WTC11 (cell line): ENCODE measurements at regions not wholly inside any gene's neighbourhood (a gene's known extent, or its start where the extent isn't known, plus 50 kb on each side); places are given as distances from the start of the nearest gene placed in this dataset.

Experiments
- ATAC-seq: fragments of 200-7000 bp; cut with Tn5 transposase; 2 replicates; pipeline ENCODE4 v1.10.0; 2021; ENCODE audit warnings: mild to moderate bottlenecking, moderate library complexity
- CTCF ChIA-PET: fragments of 300-600 bp; sonication (Branson Sonifier 250); formaldehyde crosslinking; loops from one replicate; lab custom pipeline; 2021; ENCODE audit warnings: antibody characterized with exemption; lab: Charles Lee
- POLR2A ChIA-PET: fragments of 350-600 bp; sonication (Branson Sonifier 250); formaldehyde crosslinking; loops from one replicate; lab custom pipeline; 2021; ENCODE audit warnings: antibody characterized with exemption; lab: Charles Lee
- DNase-seq: peaks from one replicate; pipeline ENCODE4 v3.0.0; 2021; ENCODE audit warnings: low spot score
- H3K27ac Mint-ChIP-seq: 2 replicates; pipeline ENCODE4 v1.8.0; 2021; ENCODE audit warnings: mixed read lengths
- H3K27me3 Mint-ChIP-seq: 2 replicates; pipeline ENCODE4 v1.8.0; 2021; ENCODE audit warnings: low read depth, mild to moderate bottlenecking, moderate library complexity, mixed read lengths
- H3K36me3 Mint-ChIP-seq: 2 replicates; pipeline ENCODE4 v1.8.0; 2021; ENCODE audit warnings: mixed read lengths
- H3K4me1 Mint-ChIP-seq: 2 replicates; pipeline ENCODE4 v1.8.0; 2022; ENCODE audit warnings: mixed read lengths
- H3K4me3 Mint-ChIP-seq: 2 replicates; pipeline ENCODE4 v1.8.0; 2021; ENCODE audit warnings: mild to moderate bottlenecking, moderate library complexity, mixed read lengths
- H3K9me3 Mint-ChIP-seq: 2 replicates; pipeline ENCODE4 v1.8.0; 2021; ENCODE audit warnings: mixed read lengths
- AFF4 ChIP-seq: sonication (generic); formaldehyde crosslinking; IDR thresholded peaks from 2 replicates; pipeline ENCODE4 v1.8.1; 2023; ENCODE audit warnings: mild to moderate bottlenecking, missing genetic modification reagents, borderline replicate concordance
- AR ChIP-seq: fragments of 250-450 bp; sonication (Bioruptor Pico); IDR thresholded peaks from 2 replicates; pipeline ENCODE4 v1.9.0; 2021; ENCODE audit warnings: mild to moderate bottlenecking
- ATF1 ChIP-seq: sonication (generic); formaldehyde crosslinking; IDR thresholded peaks from 2 replicates; pipeline ENCODE4 v1.8.1; 2023; ENCODE audit warnings: mild to moderate bottlenecking, moderate library complexity, missing genetic modification reagents
- ATF2 ChIP-seq: sonication (generic); formaldehyde crosslinking; IDR thresholded peaks from 2 replicates; pipeline ENCODE4 v1.8.1; 2022; ENCODE audit warnings: low read depth, missing genetic modification reagents, borderline replicate concordance
- CREB1 ChIP-seq: sonication (generic); formaldehyde crosslinking; IDR thresholded peaks from 2 replicates; pipeline ENCODE4 v1.8.0; 2023; ENCODE audit warnings: mild to moderate bottlenecking, missing genetic modification reagents
- E2F4 ChIP-seq: sonication (generic); formaldehyde crosslinking; IDR thresholded peaks from 2 replicates; pipeline ENCODE4 v1.8.1; 2022; ENCODE audit warnings: low read depth, mild to moderate bottlenecking, moderate library complexity, missing genetic modification reagents, borderline replicate concordance
- ERG ChIP-seq: fragments of 250-450 bp; sonication (Bioruptor Pico); IDR thresholded peaks from 2 replicates; pipeline ENCODE4 v1.8.0; 2021; ENCODE audit warnings: mild to moderate bottlenecking
- FOXP1 ChIP-seq: sonication (generic); formaldehyde crosslinking; IDR thresholded peaks from 2 replicates; pipeline ENCODE4 v1.8.0; 2022; ENCODE audit warnings: missing genetic modification reagents, mild to moderate bottlenecking, moderate library complexity, borderline replicate concordance
- GRHL2 ChIP-seq: fragments of 250-450 bp; sonication (Bioruptor Pico); IDR thresholded peaks from 2 replicates; pipeline ENCODE4 v1.8.0; 2022; ENCODE audit warnings: mild to moderate bottlenecking, moderate library complexity; ENCODE audit not compliant: insufficient replicate concordance, severe bottlenecking
- HMGXB4 ChIP-seq: sonication (generic); formaldehyde crosslinking; IDR thresholded peaks from 2 replicates; pipeline ENCODE4 v1.8.1; 2023; ENCODE audit warnings: mild to moderate bottlenecking, moderate library complexity, missing genetic modification reagents
- NFYB ChIP-seq: sonication (generic); formaldehyde crosslinking; conservative IDR thresholded peaks from 2 replicates; pipeline ENCODE4 v1.8.0; 2022; ENCODE audit warnings: low read depth, missing genetic modification reagents
- NR2C2 ChIP-seq: sonication (generic); formaldehyde crosslinking; IDR thresholded peaks from 2 replicates; pipeline ENCODE4 v1.8.0; 2022; ENCODE audit warnings: mild to moderate bottlenecking, missing genetic modification reagents
- NR3C1 ChIP-seq: sonication (generic); formaldehyde crosslinking; conservative IDR thresholded peaks from 2 replicates; pipeline ENCODE4 v1.8.1; 2023; ENCODE audit warnings: low read depth, mild to moderate bottlenecking, missing genetic modification reagents
- PRRX2 ChIP-seq: fragments of 250-450 bp; sonication (Bioruptor Pico); IDR thresholded peaks from 2 replicates; pipeline ENCODE4 v1.8.0; 2021; ENCODE audit warnings: mild to moderate bottlenecking
- SMAD3 ChIP-seq: sonication (generic); formaldehyde crosslinking; IDR thresholded peaks from 2 replicates; pipeline ENCODE4 v1.8.0; 2022; ENCODE audit warnings: missing genetic modification reagents, mild to moderate bottlenecking, borderline replicate concordance
- SP1 ChIP-seq: sonication (generic); formaldehyde crosslinking; conservative IDR thresholded peaks from 2 replicates; pipeline ENCODE4 v1.8.1; 2022; ENCODE audit warnings: missing genetic modification reagents
- USF1 ChIP-seq: sonication (generic); formaldehyde crosslinking; IDR thresholded peaks from 2 replicates; pipeline ENCODE4 v1.8.0; 2022; ENCODE audit warnings: mild to moderate bottlenecking, missing genetic modification reagents
- ZNF219 ChIP-seq: sonication (generic); formaldehyde crosslinking; IDR thresholded peaks from 2 replicates; pipeline ENCODE4 v1.8.0; 2023; ENCODE audit warnings: missing genetic modification reagents, mild to moderate bottlenecking, borderline replicate concordance
- ZNF263 ChIP-seq: sonication (generic); formaldehyde crosslinking; IDR thresholded peaks from 2 replicates; pipeline ENCODE4 v1.8.1; 2022; ENCODE audit warnings: low read depth, mild to moderate bottlenecking, moderate library complexity, missing genetic modification reagents
- ZNF423 ChIP-seq: fragments of 250-450 bp; sonication (Bioruptor Pico); IDR thresholded peaks from 2 replicates; pipeline ENCODE4 v2.1.2; 2022; ENCODE audit warnings: mild to moderate bottlenecking, moderate library complexity

- ChIA-PET CTCF (no interaction called here), POLR2A (no interaction called here)
- H3K9me3 Mint-ChIP-seq, result peaks cover 23% of the 10 kb centered on the region
- H3K4me1 Mint-ChIP-seq, result no peaks in the 10 kb centered on the region
- H3K4me3 Mint-ChIP-seq, result no peak overlapping the region
- DNase-seq, result no peak
- no peak for TF ChIP-seq NR2C2 (CRISPR knock-in tag)
- TF ChIP-seq ZNF263 (CRISPR knock-in tag), result no peak
- TF ChIP-seq CREB1 (CRISPR knock-in tag), result no peak
- no peak for TF ChIP-seq NFYB (CRISPR knock-in tag)
- no peak for TF ChIP-seq GRHL2 (CRISPR knock-in tag)
- TF ChIP-seq ZNF219 (CRISPR knock-in tag), result no peak
- TF ChIP-seq ATF2 (CRISPR knock-in tag), result no peak
- no peak for TF ChIP-seq HMGXB4 (CRISPR knock-in tag)
- TF ChIP-seq PRRX2 (CRISPR knock-in tag), result no peak
- TF ChIP-seq E2F4 (CRISPR knock-in tag), result no peak
- no peak for TF ChIP-seq SP1
- no peak for TF ChIP-seq AFF4
- no peak for TF ChIP-seq FOXP1 (CRISPR knock-in tag)
- no peak for TF ChIP-seq SMAD3
- no peak for TF ChIP-seq ZNF423 (CRISPR knock-in tag)
- TF ChIP-seq NR3C1 (CRISPR knock-in tag), result no peak
- TF ChIP-seq USF1 (CRISPR knock-in tag), result no peak
- no peak for TF ChIP-seq ATF1 (CRISPR knock-in tag)
- TF ChIP-seq ERG (CRISPR knock-in tag), result no peak
- TF ChIP-seq AR (CRISPR knock-in tag), result no peak
- H3K27me3 Mint-ChIP-seq, result no peaks in the 10 kb centered on the region
- H3K27ac Mint-ChIP-seq, result no peak overlapping the region
- ATAC-seq, result peak; percentile 58; the same call in 1 of the 2 replicates
- peaks cover 6% of the 10 kb centered on the region for H3K36me3 Mint-ChIP-seq
Observed at GRCh38 chr4:97300561-97300960, 842.7 kb downstream of the STPG2 start.
